SU-DHL-6 (cell line): ENCODE measurements at regions not wholly inside any gene's neighbourhood (a gene's known extent, or its start where the extent isn't known, plus 50 kb on each side); places are given as distances from the start of the nearest gene placed in this dataset.

ENCODE experiments used
- CTCF ChIP-seq: fragments of 200-600 bp; sonication (generic); IDR thresholded peaks from one replicate; pipeline ENCODE4 v1.5.1; 2017; ENCODE audit warnings: antibody characterized with exemption, mild to moderate bottlenecking, low read length, moderate library complexity; ENCODE audit not compliant: insufficient read depth, poor library complexity, severe bottlenecking
- EZH2phosphoT487 ChIP-seq: fragments of 200-600 bp; sonication (generic), shearing (Covaris generic); conservative IDR thresholded peaks from 2 replicates; pipeline ENCODE4 v1.6.1; 2018; ENCODE audit warnings: mild to moderate bottlenecking, antibody characterized with exemption, low read length, moderate library complexity, mixed read lengths

GRCh38 chr3:83496462-83496861 lies 1462.3 kb upstream of the CADM2 start:
- TF ChIP-seq CTCF (no peak), EZH2phosphoT487 (no peak)
